ENCODE measurements at regions not wholly inside any gene's neighbourhood (a gene's known extent, or its start where the extent isn't known, plus 50 kb on each side); places are given as distances from the start of the nearest gene placed in this dataset.

GRCh38 chr3:115224687-115225086, 77.6 kb upstream of the ZBTB20 start:
- Histone ChIP-seq H3K4me3 (ENCODE audit: low read length in 2 of 2) (no peak overlapping the region), H3K4me1 (ENCODE audit: control insufficient read depth in 1 of 2, insufficient read depth in 2 of 2, low read length in 2 of 2) (no peaks in the 10 kb centered on the region), H3K27me3 (ENCODE audit: control insufficient read depth in 1 of 2, insufficient read depth in 2 of 2, low read length in 1 of 2) (no peaks in the 10 kb centered on the region), H3K27ac (ENCODE audit: low read depth in 1 of 2, low read length in 2 of 2) (no peak overlapping the region), H3K36me3 (ENCODE audit: control insufficient read depth in 1 of 2, insufficient read depth in 2 of 2, low read length in 1 of 2) (no peaks in the 10 kb centered on the region), H3K9me3 (ENCODE audit: control insufficient read depth, low read length) (no peaks in the 10 kb centered on the region)
- no peak for DNase-seq
- intact Hi-C loops (cut with DNase I): loop anchor here in 1 of 2 donors (10.0 kb wide), 1 partner anchor 210 kb away; no protein-coding TSS in a partner anchor
- WGBS, 2 donors: 86 to 88% methylated on average over 1 of the region's 1 CpG
- ATAC-seq (ENCODE audit: low FRiP score): no peak

- no peaks in the 10 kb centered on the region for H3K36me3 ChIP-seq (ENCODE audit: control insufficient read depth in 1 of 2, insufficient read depth in 2 of 2, low read length in 1 of 2)
- ATAC-seq (ENCODE audit: low FRiP score): no peak
- intact Hi-C loops (cut with DNase I): loop anchor here in 1 of 2 donors (10.0 kb wide), 1 partner anchor 208 kb away; no protein-coding TSS in a partner anchor
- no peaks in the 10 kb centered on the region for H3K4me1 ChIP-seq (ENCODE audit: control insufficient read depth in 1 of 2, insufficient read depth in 2 of 2, low read length in 2 of 2)
- H3K9me3 ChIP-seq (ENCODE audit: control insufficient read depth, low read length): no peaks in the 10 kb centered on the region
- H3K27ac ChIP-seq (ENCODE audit: low read depth in 1 of 2, low read length in 2 of 2): no peak overlapping the region
- no peaks in the 10 kb centered on the region for H3K27me3 ChIP-seq (ENCODE audit: control insufficient read depth in 1 of 2, insufficient read depth in 2 of 2, low read length in 1 of 2)
- 96 to 97% methylated on average over 1 of the region's 1 CpG for WGBS, 2 donors
- DNase-seq: no peak
- H3K4me3 ChIP-seq (ENCODE audit: low read length in 2 of 2): no peak overlapping the region
Measured at GRCh38 chr3:115226844-115227445, 79.9 kb upstream of the ZBTB20 start.

- ATAC-seq (ENCODE audit: low FRiP score) (no peak), DNase-seq (no peak)
- H3K27ac ChIP-seq (ENCODE audit: low read depth in 1 of 2, low read length in 2 of 2): no peak overlapping the region
- no peaks in the 10 kb centered on the region for H3K9me3 ChIP-seq (ENCODE audit: control insufficient read depth, low read length)
- no peaks in the 10 kb centered on the region for H3K27me3 ChIP-seq (ENCODE audit: control insufficient read depth in 1 of 2, insufficient read depth in 2 of 2, low read length in 1 of 2)
- no peaks in the 10 kb centered on the region for H3K4me1 ChIP-seq (ENCODE audit: control insufficient read depth in 1 of 2, insufficient read depth in 2 of 2, low read length in 2 of 2)
- no peaks in the 10 kb centered on the region for H3K36me3 ChIP-seq (ENCODE audit: control insufficient read depth in 1 of 2, insufficient read depth in 2 of 2, low read length in 1 of 2)
- H3K4me3 ChIP-seq (ENCODE audit: low read length in 2 of 2): no peak overlapping the region
- intact Hi-C loops (cut with DNase I): loop anchor here in 1 of 2 donors (10.0 kb wide), 1 partner anchor 207 kb away; no protein-coding TSS in a partner anchor
- WGBS, 2 donors: 5 to 8% methylated on average over 1 of the region's 1 CpG
Measured at GRCh38 chr3:115227461-115227860, 80.4 kb upstream of the ZBTB20 start.

- no peak for ATAC-seq (ENCODE audit: low FRiP score)
- no peaks in the 10 kb centered on the region for H3K27me3 ChIP-seq (ENCODE audit: control insufficient read depth in 1 of 2, insufficient read depth in 2 of 2, low read length in 1 of 2)
- H3K27ac ChIP-seq (ENCODE audit: low read depth in 1 of 2, low read length in 2 of 2): no peak overlapping the region
- H3K4me1 ChIP-seq (ENCODE audit: control insufficient read depth in 1 of 2, insufficient read depth in 2 of 2, low read length in 2 of 2): no peaks in the 10 kb centered on the region
- no peak for DNase-seq
- H3K4me3 ChIP-seq (ENCODE audit: low read length in 2 of 2): no peak overlapping the region
- no peaks in the 10 kb centered on the region for H3K9me3 ChIP-seq (ENCODE audit: control insufficient read depth, low read length)
- H3K36me3 ChIP-seq (ENCODE audit: control insufficient read depth in 1 of 2, insufficient read depth in 2 of 2, low read length in 1 of 2): no peaks in the 10 kb centered on the region
- intact Hi-C loops (cut with DNase I): loop anchor here in 1 of 2 donors (10.0 kb wide), 1 partner anchor 207 kb away; no protein-coding TSS in a partner anchor
- WGBS, 2 donors: 87 to 90% methylated on average over 6 of the region's 6 CpGs
Measured at GRCh38 chr3:115228266-115228665, 81.2 kb upstream of the ZBTB20 start.

- no peak overlapping the region for H3K27ac ChIP-seq (ENCODE audit: low read depth in 1 of 2, low read length in 2 of 2)
- no peaks in the 10 kb centered on the region for H3K27me3 ChIP-seq (ENCODE audit: control insufficient read depth in 1 of 2, insufficient read depth in 2 of 2, low read length in 1 of 2)
- no peak for ATAC-seq (ENCODE audit: low FRiP score)
- DNase-seq: no peak
- H3K4me1 ChIP-seq (ENCODE audit: control insufficient read depth in 1 of 2, insufficient read depth in 2 of 2, low read length in 2 of 2): no peaks in the 10 kb centered on the region
- no peaks in the 10 kb centered on the region for H3K36me3 ChIP-seq (ENCODE audit: control insufficient read depth in 1 of 2, insufficient read depth in 2 of 2, low read length in 1 of 2)
- H3K4me3 ChIP-seq (ENCODE audit: low read length in 2 of 2): no peak overlapping the region
- WGBS, 2 donors: 95 to 97% methylated on average over 4 of the region's 4 CpGs
- intact Hi-C loops (cut with DNase I): loop anchor here in 1 of 2 donors (10.0 kb wide), 1 partner anchor 163 kb away; no protein-coding TSS in a partner anchor
- H3K9me3 ChIP-seq (ENCODE audit: control insufficient read depth, low read length): no peaks in the 10 kb centered on the region
Measured at GRCh38 chr3:115232167-115232566, 85.1 kb upstream of the ZBTB20 start.

GRCh38 chr3:115233021-115233420, 85.9 kb upstream of the ZBTB20 start:
- Histone ChIP-seq H3K9me3 (ENCODE audit: control insufficient read depth, low read length) (no peaks in the 10 kb centered on the region), H3K36me3 (ENCODE audit: control insufficient read depth in 1 of 2, insufficient read depth in 2 of 2, low read length in 1 of 2) (no peaks in the 10 kb centered on the region), H3K4me3 (ENCODE audit: low read length in 2 of 2) (no peak overlapping the region), H3K27ac (ENCODE audit: low read depth in 1 of 2, low read length in 2 of 2) (no peak overlapping the region), H3K27me3 (ENCODE audit: control insufficient read depth in 1 of 2, insufficient read depth in 2 of 2, low read length in 1 of 2) (no peaks in the 10 kb centered on the region), H3K4me1 (ENCODE audit: control insufficient read depth in 1 of 2, insufficient read depth in 2 of 2, low read length in 2 of 2) (no peaks in the 10 kb centered on the region)
- intact Hi-C loops (cut with DNase I): loop anchor here in 1 of 2 donors (10.0 kb wide), 1 partner anchor 162 kb away; no protein-coding TSS in a partner anchor
- DNase-seq: no peak
- 65 to 69% methylated on average over 2 of the region's 2 CpGs for WGBS, 2 donors
- no peak for ATAC-seq (ENCODE audit: low FRiP score)

- WGBS, 2 donors: 92 to 95% methylated on average over 2 of the region's 2 CpGs
- no peaks in the 10 kb centered on the region for H3K9me3 ChIP-seq (ENCODE audit: control insufficient read depth, low read length)
- H3K4me3 ChIP-seq (ENCODE audit: low read length in 2 of 2): no peak overlapping the region
- H3K27me3 ChIP-seq (ENCODE audit: control insufficient read depth in 1 of 2, insufficient read depth in 2 of 2, low read length in 1 of 2): no peaks in the 10 kb centered on the region
- intact Hi-C loops (cut with DNase I): loop anchor here in 1 of 2 donors (10.0 kb wide), 1 partner anchor 158 kb away; no protein-coding TSS in a partner anchor
- peaks cover 0 to 2% of the 10 kb centered on the region in 2 donors for H3K4me1 ChIP-seq (ENCODE audit: control insufficient read depth in 1 of 2, insufficient read depth in 2 of 2, low read length in 2 of 2)
- DNase-seq (no peak), ATAC-seq (ENCODE audit: low FRiP score) (no peak)
- H3K36me3 ChIP-seq (ENCODE audit: control insufficient read depth in 1 of 2, insufficient read depth in 2 of 2, low read length in 1 of 2): no peaks in the 10 kb centered on the region
- no peak overlapping the region for H3K27ac ChIP-seq (ENCODE audit: low read depth in 1 of 2, low read length in 2 of 2)
Measured at GRCh38 chr3:115236496-115236895, 89.4 kb upstream of the ZBTB20 start.

- H3K4me1 ChIP-seq (ENCODE audit: control insufficient read depth in 1 of 2, insufficient read depth in 2 of 2, low read length in 2 of 2): peaks cover 0 to 3% of the 10 kb centered on the region in 2 donors
Measured at GRCh38 chr3:115239717-115240116, 92.6 kb upstream of the ZBTB20 start.

GRCh38 chr3:115244350-115244749, 97.3 kb upstream of the ZBTB20 start:
- Histone ChIP-seq H3K9me3 (ENCODE audit: control insufficient read depth, low read length) (no peaks in the 10 kb centered on the region), H3K4me3 (ENCODE audit: low read length in 2 of 2) (no peak overlapping the region), H3K4me1 (ENCODE audit: control insufficient read depth in 1 of 2, insufficient read depth in 2 of 2, low read length in 2 of 2) (peaks cover 2 to 7% of the 10 kb centered on the region in 2 donors), H3K27ac (ENCODE audit: low read depth in 1 of 2, low read length in 2 of 2) (no peak overlapping the region), H3K36me3 (ENCODE audit: control insufficient read depth in 1 of 2, insufficient read depth in 2 of 2, low read length in 1 of 2) (no peaks in the 10 kb centered on the region), H3K27me3 (ENCODE audit: control insufficient read depth in 1 of 2, insufficient read depth in 2 of 2, low read length in 1 of 2) (no peaks in the 10 kb centered on the region)
- 86 to 90% methylated on average over 3 of the region's 3 CpGs for WGBS, 2 donors
- ATAC-seq (ENCODE audit: low FRiP score) (no peak), DNase-seq (no peak)
- intact Hi-C loops (cut with DNase I): loop anchor here in 1 of 2 donors (5.0 kb wide), 1 partner anchor 158 kb away; no protein-coding TSS in a partner anchor

More at GRCh38 chr3:115239717-115240116, 92.6 kb upstream of the ZBTB20 start:
- no peaks in the 10 kb centered on the region for H3K9me3 ChIP-seq (ENCODE audit: control insufficient read depth, low read length)
- DNase-seq (peak; percentile 74 to 79), ATAC-seq (ENCODE audit: low FRiP score) (peak; percentile 89)
- intact Hi-C loops (cut with DNase I): loop anchor here (5.0 to 10.0 kb wide), 2 partner anchors 155 to 163 kb away; no protein-coding TSS in a partner anchor
- 5 to 6% methylated on average over 6 of the region's 6 CpGs for whole genome bisulfite sequencing, 2 donors
- peak overlapping the region in 1 of 2 donors; percentile 40 for H3K27ac ChIP-seq (ENCODE audit: low read depth in 1 of 2, low read length in 2 of 2)
- peak overlapping the region in 1 of 2 donors; percentile 34 for H3K4me3 ChIP-seq (ENCODE audit: low read length in 2 of 2)
- H3K36me3 ChIP-seq (ENCODE audit: control insufficient read depth in 1 of 2, insufficient read depth in 2 of 2, low read length in 1 of 2): no peaks in the 10 kb centered on the region
- no peaks in the 10 kb centered on the region for H3K27me3 ChIP-seq (ENCODE audit: control insufficient read depth in 1 of 2, insufficient read depth in 2 of 2, low read length in 1 of 2)

All from aorta (tissue), 5 donors.